Epithelial cell of prostate (primary cell): ENCODE measurements at regions not wholly inside any gene's neighbourhood (a gene's known extent, or its start where the extent isn't known, plus 50 kb on each side); places are given as distances from the start of the nearest gene placed in this dataset.
"Not testable (repeated sequence)": the region's sequence is repeated elsewhere in the genome, so short reads cannot be mapped to it uniquely, and the experiment has no call there.

Experiments
- DNase-seq: peaks from one replicate; pipeline ENCODE4 v3.0.0-alpha.2; 2011; ENCODE audit warnings: low read depth, low spot score
- H3K27ac ChIP-seq: fragments of 450-650 bp; 2 replicates; pipeline ENCODE4 v1.5.1; 2017; ENCODE audit warnings: mild to moderate bottlenecking

DNA sequence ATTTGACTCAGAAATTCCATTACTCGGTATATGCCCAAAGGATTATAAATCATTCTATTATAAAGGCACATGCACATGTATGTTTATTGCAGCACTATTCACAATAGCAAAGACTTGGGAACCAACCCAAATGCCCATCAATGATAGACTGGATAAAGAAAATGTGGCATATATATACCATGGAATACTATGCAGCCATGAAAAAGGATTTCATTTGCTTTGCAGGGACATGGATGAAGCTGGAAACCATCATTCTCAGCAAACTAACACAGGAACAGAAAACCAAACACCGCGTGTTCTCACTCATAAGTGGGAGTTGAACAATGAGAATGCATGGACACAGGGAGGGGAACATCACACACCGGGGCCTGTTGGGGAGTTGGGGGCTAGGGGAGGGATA is 1297.1 kb downstream of the TBC1D22A start:
- not testable (repeated sequence) for DNase-seq, H3K27ac ChIP-seq

DNA sequence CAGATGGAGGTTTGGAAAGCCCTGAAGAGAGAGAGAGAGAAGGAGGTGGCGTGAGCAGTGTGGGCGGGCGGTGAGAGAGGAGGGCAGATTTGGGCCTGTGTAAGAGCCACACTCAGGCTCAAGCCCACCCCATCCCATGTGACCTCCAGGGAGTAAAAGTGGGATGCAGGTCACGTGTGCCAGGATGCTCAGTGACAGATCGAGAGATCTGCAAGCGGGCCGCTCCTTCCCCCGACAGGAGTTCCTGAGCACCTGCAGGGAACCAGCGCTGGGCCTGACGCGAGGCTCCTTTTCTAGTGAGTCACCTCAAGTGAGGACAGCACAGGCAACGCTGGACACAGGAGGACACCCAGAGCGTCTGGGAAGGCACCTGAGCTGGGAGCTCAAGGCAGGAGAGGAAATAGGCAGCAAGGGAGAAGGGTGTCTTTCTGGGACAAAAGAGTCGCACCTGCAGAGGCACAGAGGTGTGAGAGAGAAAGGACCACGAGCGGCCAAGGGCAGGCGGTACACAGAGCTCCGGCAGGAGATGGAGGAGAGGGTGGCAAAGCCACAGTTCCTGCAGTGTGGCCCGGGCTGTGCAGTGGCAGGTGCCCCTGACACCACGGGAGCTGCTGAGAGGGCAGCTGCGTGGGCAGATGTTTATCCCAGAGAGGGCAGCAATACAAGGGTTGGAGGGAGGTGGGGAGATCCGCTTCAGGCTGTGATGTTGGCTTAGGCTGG is 1294.8 kb downstream of the TBC1D22A start:
- DNase-seq, result no peak
- no peak overlapping the region for H3K27ac ChIP-seq

DNA sequence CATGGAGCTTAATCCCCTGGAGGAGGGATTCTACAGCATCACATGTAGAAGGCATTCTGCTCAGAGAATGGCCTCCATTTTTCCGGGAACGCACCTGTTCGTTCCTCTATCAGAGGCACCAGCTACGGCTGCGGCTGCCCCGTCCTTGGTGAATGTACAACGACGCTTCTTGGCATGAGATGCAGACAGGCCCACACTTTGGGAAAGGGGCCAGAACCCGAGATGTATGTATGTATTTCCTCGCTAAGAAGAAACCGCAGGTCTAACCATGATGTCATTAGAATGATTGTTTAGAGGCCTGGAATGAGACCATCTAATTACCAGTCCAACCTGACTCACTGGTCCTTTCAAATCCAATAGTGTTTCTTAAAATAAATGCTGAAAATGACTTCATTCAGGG is 1293.4 kb downstream of the TBC1D22A start:
- DNase-seq, result no peak
- no peak overlapping the region for H3K27ac ChIP-seq

DNA sequence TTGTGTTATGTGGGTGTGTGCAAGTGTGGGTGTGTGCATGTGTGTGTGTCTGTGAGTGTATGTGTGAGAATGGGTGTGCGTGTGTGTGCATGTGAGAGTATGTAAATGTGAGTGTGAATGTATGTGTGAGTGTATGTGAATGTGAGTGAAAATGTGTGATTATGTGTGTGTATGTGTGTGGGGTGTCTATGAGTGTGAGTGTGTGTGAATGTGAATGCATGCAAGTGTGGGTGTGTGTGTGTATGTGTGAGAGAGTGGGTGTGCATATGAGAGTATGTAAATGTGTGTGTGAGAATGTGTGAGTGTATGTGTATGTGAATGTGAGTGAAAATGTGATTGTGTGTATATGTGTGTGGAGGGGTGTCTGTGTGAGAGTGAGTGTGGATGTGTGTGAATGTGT is 1292.7 kb downstream of the TBC1D22A start:
- H3K27ac ChIP-seq, result no peak overlapping the region
- DNase-seq, result no peak

DNA sequence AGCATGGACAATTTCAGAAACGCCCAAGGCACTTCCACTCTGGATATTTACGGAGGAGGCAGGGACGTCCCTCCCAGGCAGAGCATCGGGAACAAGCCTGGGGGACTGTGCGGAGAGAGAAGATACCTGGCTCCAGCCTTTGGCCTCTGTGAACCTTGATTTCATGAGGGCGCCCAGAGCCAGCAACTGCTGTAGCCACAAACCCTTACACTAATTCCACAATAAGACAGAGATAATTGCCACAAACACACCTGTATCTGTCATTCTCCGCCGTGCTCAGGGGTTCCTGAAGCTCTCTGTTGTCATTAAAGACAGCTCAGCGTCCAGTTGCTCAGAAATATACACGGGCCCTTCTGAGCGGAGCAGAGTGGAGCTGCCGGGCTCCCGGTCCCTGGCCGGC is 1292.1 kb downstream of the TBC1D22A start:
- H3K27ac ChIP-seq, result no peak overlapping the region
- DNase-seq, result no peak

DNA sequence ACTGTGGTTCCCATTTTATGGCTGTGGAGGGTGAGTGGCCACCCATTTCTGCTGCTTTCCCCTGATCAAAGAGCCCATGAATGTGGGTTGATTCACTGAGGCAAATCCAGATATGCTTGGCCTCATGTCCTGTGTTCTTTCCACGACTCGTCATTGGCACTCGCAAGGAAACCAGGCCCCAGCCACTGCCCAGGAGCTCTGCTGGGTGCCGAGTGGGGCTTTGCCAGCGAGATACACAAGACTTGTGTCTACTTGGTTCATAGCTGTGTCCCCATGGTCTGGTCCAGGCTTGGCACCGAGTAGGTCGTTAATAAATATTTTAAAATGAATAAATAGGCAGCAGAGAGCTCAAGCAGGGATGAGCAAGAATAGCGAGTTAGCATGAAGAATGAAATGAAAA is 1291.5 kb downstream of the TBC1D22A start:
- DNase-seq, result no peak

DNA sequence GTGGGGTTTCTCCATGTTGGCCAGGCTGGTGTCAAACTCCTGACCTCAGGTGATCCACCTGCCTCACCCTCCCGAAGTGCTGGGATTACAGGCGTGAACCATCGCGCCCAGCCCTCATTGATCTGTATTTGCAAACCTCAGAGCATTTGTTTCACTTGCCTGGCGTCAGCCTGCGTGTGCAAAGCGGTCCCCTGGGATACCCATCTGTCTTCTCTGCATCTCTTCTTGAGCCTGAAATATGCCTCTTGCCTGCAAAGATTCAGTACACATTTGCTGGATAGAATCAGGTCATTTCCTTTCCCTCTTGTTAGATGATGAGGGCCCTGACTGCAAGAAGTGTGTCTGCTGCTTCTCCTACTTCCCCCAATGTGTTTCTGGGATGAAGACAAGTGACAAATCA is 1291.0 kb downstream of the TBC1D22A start:
- no peak overlapping the region for H3K27ac ChIP-seq

More for the DNA sequence above, 1291.5 kb downstream of the TBC1D22A start:
- no peak overlapping the region for H3K27ac ChIP-seq

DNA sequence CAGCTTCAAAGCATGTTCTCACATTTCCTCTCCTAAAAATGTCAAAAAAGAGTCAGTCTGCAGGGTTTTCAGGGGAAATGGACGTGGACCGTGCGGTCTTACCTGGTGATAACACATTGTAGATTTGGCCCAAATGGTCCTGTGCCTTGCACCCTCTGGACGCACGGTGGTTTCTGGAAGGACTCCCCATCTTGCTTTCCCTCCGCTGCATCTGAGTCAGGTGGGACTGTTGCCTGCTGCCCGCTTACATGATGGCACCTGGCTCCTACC is 1290.1 kb downstream of the TBC1D22A start:
- no peak overlapping the region for H3K27ac ChIP-seq
- no peak for DNase-seq

More for the DNA sequence above, 1291.0 kb downstream of the TBC1D22A start:
- DNase-seq, result no peak

DNA sequence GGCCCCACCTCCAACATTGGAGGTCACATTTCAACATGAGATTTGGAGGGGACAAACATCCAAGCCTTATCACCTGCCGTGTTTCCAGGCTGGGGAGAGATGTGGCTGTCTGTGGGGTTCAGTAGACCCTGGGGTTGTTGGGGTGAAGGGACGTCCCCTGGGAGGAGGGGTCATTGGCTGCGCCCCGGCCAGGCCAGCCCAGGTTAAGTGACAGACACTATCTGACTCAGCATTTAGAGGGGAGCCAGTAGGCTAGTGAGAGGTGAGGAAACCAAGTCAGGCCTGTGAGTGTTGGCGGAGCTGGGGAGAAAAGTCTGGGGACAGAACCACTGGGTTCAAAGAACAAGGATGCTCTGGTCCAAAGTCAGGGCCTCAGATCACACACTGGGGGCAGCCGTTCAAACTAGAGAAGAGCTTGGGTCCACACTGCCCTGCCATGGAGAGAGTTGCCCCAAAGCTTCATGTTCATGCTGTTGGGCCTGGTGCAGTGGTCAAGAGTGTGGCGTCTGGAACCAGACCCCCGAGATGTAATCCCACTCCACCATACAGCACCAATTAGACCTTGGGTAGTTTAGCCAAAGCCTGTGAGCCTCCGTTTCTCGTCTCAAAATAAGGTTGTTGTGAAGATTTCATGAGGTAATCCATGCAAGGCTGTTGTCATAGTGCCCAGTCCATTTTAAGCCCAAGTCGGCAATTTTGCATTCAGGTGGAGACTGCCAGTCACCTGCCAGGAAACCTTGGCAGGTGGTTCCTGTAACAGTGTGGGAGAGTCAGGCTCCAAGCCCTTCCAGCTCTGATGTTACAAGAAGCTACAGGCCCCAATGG is 1289.6 kb downstream of the TBC1D22A start:
- no peak overlapping the region for H3K27ac ChIP-seq
- no peak for DNase-seq

DNA sequence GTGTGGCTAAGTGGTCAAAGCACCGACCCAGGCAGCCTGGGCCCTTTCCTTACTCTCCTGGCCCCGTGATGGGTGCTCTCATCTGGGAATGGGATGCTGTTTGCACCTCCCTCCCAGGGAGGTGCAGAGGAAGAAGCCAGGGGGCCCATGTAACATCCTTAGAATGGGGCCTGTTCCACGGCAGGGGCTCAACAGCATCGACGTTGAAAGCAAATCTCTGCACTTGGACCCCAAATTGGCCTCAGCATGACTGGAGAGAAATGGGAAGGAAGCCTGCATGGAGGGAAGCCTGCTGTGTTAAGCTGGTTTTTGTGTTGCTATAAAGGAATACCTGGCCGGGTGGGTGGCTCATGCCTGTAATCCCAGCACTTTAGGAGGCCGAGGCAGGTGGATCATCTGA is 1288.4 kb downstream of the TBC1D22A start:
- H3K27ac ChIP-seq, result no peak overlapping the region
- no peak for DNase-seq

DNA sequence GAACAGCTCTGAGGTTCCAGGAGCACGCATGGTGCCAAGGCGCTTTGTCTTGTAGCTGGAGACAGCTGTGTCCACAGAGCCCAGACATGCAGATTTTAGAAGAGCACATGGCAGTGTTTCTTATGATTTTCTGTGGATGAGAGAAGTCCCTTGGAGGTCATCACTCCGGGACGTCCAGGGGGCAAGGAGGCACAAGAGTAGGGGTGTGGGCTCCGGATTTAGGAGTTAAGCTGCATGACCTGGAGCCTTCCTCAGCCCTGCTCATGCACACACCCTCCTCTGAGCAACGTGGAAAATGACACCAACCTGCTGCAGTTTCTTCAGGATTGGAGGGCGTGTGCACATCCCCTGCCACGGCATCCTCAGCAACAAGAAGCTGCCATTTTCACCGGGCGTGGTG is 1286.7 kb downstream of the TBC1D22A start:
- no peak for DNase-seq
- no peak overlapping the region for H3K27ac ChIP-seq

DNA sequence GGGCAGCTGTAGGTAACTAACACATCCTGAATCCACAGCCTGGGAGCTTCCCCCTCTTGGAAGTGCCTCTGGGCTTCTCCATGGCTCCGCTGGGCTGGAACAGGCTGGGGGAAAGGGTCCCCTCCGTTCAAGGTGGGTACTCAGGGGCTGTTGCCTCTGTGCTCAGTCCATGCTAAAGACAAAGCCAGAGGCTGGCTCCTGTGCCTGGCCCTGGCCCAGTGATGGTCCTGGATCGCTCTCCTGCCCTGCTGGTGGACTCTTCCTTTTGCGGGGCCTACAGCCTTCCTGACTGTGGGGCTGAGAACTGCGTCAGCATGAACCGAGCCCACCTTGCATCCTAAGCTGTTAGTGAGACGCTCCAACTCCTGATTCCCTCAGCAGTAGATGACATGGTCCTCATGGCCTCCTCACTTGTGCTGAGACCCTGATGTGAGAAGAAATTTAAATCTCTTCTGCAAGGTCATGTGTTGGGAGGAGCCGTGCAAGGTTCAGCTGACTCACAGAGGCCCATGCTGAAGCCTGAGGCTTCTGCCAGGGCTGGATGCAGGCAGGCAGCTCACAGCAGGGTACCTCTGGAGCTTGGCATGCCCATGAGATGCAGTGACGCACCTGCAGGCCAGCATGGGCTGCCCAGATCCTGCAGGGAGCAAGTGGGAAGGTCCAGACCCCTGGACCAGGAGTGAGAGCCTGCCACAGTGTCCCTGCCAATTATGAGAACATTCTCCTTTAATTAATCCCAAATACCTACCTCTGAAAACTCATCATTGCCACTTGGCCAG is 1285.5 kb downstream of the TBC1D22A start:
- no peak overlapping the region for H3K27ac ChIP-seq
- no peak for DNase-seq

DNA sequence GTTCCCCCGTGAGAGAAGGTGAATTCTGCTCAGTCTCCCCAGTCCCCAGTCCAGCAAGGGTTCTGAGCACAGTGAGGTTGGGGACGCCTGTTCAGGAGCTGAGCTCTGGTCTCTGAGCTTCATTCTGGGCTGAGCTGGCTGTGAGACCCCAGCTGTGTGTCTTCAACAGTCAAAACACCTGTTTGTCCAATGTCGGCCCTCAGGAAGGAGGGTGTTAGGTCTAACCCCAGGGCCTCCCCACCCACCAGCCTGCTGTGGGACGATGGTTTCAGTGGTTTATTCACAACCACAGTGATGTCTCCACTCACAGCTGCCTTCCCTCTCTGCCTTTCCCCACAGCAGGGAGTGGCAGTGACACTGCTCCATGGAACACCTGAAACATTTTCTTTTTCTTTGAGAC is 1282.9 kb downstream of the TBC1D22A start:
- no peak overlapping the region for H3K27ac ChIP-seq
- no peak for DNase-seq

DNA sequence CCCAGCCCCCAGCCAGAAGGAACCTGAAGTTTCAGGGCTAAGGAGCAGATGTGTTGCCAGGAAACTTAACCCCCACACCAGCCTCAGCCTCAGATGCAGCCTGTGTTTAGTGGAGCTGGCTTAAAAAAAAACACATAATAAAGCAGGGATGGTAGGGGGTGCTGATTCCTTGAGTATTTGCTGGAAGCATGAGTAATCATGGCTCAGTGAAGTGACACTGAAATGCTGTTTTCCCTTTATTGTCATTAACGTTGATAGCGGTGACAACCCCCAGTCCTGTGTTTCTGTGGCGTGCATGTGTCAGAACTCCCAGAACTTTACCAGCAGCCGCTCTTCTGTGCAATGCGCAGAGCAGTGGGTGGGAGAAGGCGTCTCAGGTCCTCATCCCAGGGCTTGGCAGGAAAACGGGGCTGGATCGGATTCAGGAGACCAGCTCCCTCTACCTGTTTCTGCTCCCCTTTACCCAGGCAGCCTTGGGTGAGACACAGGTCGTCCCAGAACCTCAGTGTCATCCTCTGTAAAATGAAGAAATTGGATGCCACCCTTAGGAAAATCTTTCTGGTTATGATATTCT is 1282.1 kb downstream of the TBC1D22A start:
- H3K27ac ChIP-seq, result no peak overlapping the region

DNA sequence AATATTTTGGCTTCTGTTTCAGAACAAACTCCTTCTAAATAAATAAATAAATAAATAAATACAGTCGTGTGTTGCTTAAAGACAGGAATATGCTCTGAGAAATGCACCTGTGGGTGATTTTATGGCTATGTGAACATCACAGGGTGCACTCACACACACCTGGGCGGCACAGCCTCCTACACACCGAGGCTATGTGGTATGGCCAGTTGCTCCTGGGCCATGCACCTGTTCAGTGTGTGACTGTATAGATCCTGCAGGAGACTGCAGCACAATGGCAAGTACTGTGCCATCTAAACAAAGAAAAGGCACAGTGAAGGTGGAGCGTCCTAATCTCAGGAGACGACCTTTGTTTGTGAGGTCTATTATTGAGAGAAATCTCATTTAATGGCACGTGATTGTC is 1281.1 kb downstream of the TBC1D22A start:
- no peak overlapping the region for H3K27ac ChIP-seq
- no peak for DNase-seq

More for the DNA sequence above, 1282.1 kb downstream of the TBC1D22A start:
- DNase-seq, result no peak

DNA sequence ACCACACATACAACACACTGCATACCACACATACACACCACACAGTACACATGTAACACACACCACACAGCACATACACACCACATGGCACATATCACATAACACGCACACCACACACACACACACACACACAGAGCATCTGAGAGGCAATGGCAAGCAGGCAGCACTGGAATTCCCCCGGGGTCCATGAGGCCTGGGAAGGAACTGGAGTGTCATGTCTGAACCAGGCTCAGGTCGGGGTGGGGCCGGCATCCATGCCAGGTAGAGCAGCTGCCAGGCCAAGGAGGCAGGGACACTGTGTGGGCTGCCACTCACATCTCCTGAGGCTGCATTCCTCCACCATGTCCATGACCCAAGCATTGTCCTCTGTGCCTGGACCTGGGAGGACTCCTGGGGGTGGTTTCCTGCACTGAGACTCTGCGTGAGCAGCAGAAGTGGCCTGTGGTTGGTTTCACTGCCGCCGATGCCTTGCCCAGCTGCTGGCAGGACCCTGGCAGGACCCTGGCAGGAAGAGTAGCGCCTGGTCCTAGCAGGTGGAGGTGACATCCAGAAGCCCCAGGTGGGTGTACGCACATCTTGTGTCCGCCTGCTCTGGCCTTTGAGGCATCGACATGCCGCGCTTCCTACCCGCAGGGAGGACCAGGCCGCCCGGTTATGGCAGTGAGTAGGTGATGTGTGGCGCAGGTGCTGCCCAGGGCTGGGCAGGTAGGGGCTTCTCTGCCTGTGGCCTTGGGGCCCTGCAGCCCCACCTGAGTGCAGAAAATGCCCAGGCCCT is 1280.4 kb downstream of the TBC1D22A start:
- DNase-seq, result no peak
- H3K27ac ChIP-seq, result no peak overlapping the region

DNA sequence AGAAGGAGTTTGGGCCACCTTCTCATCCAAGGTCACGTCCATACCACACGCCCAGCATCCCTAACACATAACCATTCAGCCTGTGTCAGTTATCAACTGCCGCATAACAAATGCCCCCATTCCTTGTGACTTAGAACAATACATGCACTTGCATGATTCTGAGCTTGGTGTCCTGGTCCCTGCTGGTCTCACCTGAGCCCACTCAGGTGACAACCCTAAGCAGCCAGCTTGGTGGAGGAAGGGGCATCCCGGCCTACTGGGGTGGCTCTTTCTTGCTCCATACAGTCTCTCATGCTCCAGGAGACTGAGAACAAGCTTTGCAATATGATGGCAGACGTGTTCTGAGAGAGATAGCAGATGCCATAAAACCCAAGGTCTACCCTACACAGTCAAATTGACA is 1276.9 kb downstream of the TBC1D22A start:
- H3K27ac ChIP-seq, result no peak overlapping the region
- no peak for DNase-seq

DNA sequence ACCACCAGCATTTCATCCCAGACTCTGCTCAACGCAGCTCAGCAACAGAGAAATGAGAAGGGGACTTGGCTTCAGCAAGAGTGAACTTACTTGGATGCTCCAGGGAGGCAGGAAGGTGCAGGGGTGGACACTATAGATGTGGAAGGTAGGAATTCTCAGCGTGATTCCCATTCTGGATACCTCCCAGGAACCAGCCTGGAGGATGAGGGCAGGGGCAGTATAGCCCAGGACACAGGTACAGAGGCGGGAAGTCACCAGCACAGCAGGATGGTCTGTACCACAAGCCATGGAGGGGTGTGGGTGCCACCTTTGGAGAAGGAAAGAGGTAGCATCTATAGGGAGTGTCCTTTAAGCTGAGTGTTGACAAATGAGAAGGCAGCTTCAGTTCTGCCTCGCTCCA is 1275.2 kb downstream of the TBC1D22A start:
- H3K27ac ChIP-seq, result no peak overlapping the region

DNA sequence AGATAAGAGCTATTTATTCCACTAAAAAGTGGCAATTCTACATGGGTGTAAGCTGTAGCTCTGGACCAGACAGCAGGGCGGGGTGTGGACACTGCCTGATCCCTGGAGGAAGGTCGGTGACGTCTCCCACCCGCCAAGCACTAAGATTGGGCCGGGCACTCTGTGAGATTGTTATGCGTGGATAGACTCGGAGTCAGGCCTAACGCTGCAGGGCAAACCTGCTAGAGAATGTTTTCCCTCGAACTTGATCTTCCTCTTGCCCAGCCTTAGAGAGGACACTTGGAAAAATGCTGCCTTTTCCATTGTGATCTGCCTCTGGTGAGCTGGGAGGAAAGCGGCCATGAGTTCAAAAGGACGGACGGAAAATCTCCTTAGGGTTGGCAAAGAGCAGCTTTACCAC is 1273.4 kb downstream of the TBC1D22A start:
- no peak for DNase-seq
- no peak overlapping the region for H3K27ac ChIP-seq

More for the DNA sequence above, 1275.2 kb downstream of the TBC1D22A start:
- no peak for DNase-seq

DNA sequence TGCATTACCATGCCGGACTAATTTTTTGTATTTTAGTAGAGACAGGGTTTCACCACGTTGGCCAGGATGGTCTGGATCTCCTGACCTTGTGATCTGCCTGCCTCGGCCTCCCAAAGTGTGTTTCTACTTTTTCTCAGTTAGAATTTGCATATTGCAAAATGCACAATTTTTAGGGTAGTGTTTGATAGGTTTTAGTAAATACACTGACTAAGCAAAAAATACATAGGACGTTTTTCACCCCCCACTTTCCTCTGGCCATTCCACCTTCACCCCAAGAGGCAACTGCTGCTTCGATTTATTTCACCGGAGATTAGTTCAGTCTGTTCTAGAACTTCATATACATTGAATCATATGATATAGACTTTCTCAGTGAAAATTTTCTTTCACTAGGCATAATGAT is 1269.1 kb downstream of the TBC1D22A start:
- no peak for DNase-seq
- H3K27ac ChIP-seq, result no peak overlapping the region
